ENCODE measurements at regions not wholly inside any gene's neighbourhood (a gene's known extent, or its start where the extent isn't known, plus 50 kb on each side); places are given as distances from the start of the nearest gene placed in this dataset.
"Not testable (repeated sequence)": the region's sequence is repeated elsewhere in the genome, so short reads cannot be mapped to it uniquely, and the experiment has no call there.

GRCh38 chr12:111259231-111259630 lies 109.7 kb downstream of the PHETA1 start:
- Histone ChIP-seq H3K9me2 (ENCODE audit: insufficient read depth, low read length) (no peaks in the 10 kb centered on the region), H3K27me3 (ENCODE audit: insufficient read depth, low read depth, low read length) (no peaks in the 10 kb centered on the region), H3K4me3 (ENCODE audit: low read length) (no peak overlapping the region), H3K4me2 (ENCODE audit: low read length) (no peak overlapping the region), H3K79me2 (replicated peaks; ENCODE audit: insufficient read depth, low read length) (no peaks in the 10 kb centered on the region), H2AFZ (ENCODE audit: low read depth, low read length) (no peak overlapping the region), H4K20me1 (ENCODE audit: insufficient read depth) (no peaks in the 10 kb centered on the region), H3K36me3 (ENCODE audit: insufficient read depth, low read length) (no peaks in the 10 kb centered on the region), H3K27ac (ENCODE audit: low read length) (no peak overlapping the region), H3K9me3 (ENCODE audit: low read length) (no peaks in the 10 kb centered on the region), H3F3A (ENCODE audit: insufficient read depth, low read length, poor library complexity, severe bottlenecking) (no peaks in the 10 kb centered on the region), H3K9ac (ENCODE audit: low read length) (no peak overlapping the region)
- no peak for TF ChIP-seq EP300 (conservative IDR thresholded peaks at IDR 0.05; ENCODE audit: poor library complexity, severe bottlenecking)
- no peak for TF ChIP-seq POLR2AphosphoS5 (IDR thresholded peaks at IDR 0.05)
- TF ChIP-seq SMC3 (conservative IDR thresholded peaks at IDR 0.05; ENCODE audit: poor library complexity) = no peak
- no peak for TF ChIP-seq REST (IDR thresholded peaks at IDR 0.05; ENCODE audit: borderline replicate concordance)
- TF ChIP-seq EZH2 (IDR thresholded peaks at IDR 0.05; ENCODE audit: borderline replicate concordance, insufficient read depth, low read length, poor library complexity, severe bottlenecking) = no peak
- TF ChIP-seq MXI1 (conservative IDR thresholded peaks at IDR 0.05; ENCODE audit: poor library complexity, severe bottlenecking) = no peak
- no peak for TF ChIP-seq TAF1 (IDR thresholded peaks at IDR 0.05; ENCODE audit: low read depth)
- no peak for TF ChIP-seq CTCF (IDR thresholded peaks at IDR 0.05; ENCODE audit: poor library complexity, severe bottlenecking)
- no peak for TF ChIP-seq RAD21 (conservative IDR thresholded peaks at IDR 0.05)

GRCh38 chr12:111258081-111258480 lies 110.8 kb downstream of the PHETA1 start:
- not testable (repeated sequence) for H3K27me3 ChIP-seq (ENCODE audit: insufficient read depth, low read depth, low read length); H3K27ac ChIP-seq (ENCODE audit: low read length); H3K9ac ChIP-seq (ENCODE audit: low read length); H3K4me3 ChIP-seq (ENCODE audit: low read length); H3F3A ChIP-seq (ENCODE audit: insufficient read depth, low read length, poor library complexity, severe bottlenecking); H3K79me2 ChIP-seq (replicated peaks; ENCODE audit: insufficient read depth, low read length); H3K4me2 ChIP-seq (ENCODE audit: low read length); H3K9me2 ChIP-seq (ENCODE audit: insufficient read depth, low read length); H3K36me3 ChIP-seq (ENCODE audit: insufficient read depth, low read length); H4K20me1 ChIP-seq (ENCODE audit: insufficient read depth); H3K9me3 ChIP-seq (ENCODE audit: low read length); H2AFZ ChIP-seq (ENCODE audit: low read depth, low read length)

GRCh38 chr12:111257435-111257902 lies 111.4 kb downstream of the PHETA1 start:
- Histone ChIP-seq H3K9me2 (ENCODE audit: insufficient read depth, low read length) (no peaks in the 10 kb centered on the region), H3K9ac (ENCODE audit: low read length) (no peak overlapping the region), H3K4me2 (ENCODE audit: low read length) (no peak overlapping the region), H3K36me3 (ENCODE audit: insufficient read depth, low read length) (no peaks in the 10 kb centered on the region), H3K27me3 (ENCODE audit: insufficient read depth, low read depth, low read length) (no peaks in the 10 kb centered on the region), H3K9me3 (ENCODE audit: low read length) (no peaks in the 10 kb centered on the region), H4K20me1 (ENCODE audit: insufficient read depth) (no peaks in the 10 kb centered on the region), H3K4me3 (ENCODE audit: low read length) (no peak overlapping the region), H3F3A (ENCODE audit: insufficient read depth, low read length, poor library complexity, severe bottlenecking) (no peaks in the 10 kb centered on the region), H3K27ac (ENCODE audit: low read length) (no peak overlapping the region), H3K79me2 (replicated peaks; ENCODE audit: insufficient read depth, low read length) (no peaks in the 10 kb centered on the region), H2AFZ (ENCODE audit: low read depth, low read length) (no peak overlapping the region)
- TF ChIP-seq EZH2 (IDR thresholded peaks at IDR 0.05; ENCODE audit: borderline replicate concordance, insufficient read depth, low read length, poor library complexity, severe bottlenecking) (no peak), CTCF (IDR thresholded peaks at IDR 0.05; ENCODE audit: poor library complexity, severe bottlenecking) (no peak), RAD21 (conservative IDR thresholded peaks at IDR 0.05) (no peak), EP300 (conservative IDR thresholded peaks at IDR 0.05; ENCODE audit: poor library complexity, severe bottlenecking) (no peak), TAF1 (IDR thresholded peaks at IDR 0.05; ENCODE audit: low read depth) (no peak), SMC3 (conservative IDR thresholded peaks at IDR 0.05; ENCODE audit: poor library complexity) (no peak), MXI1 (conservative IDR thresholded peaks at IDR 0.05; ENCODE audit: poor library complexity, severe bottlenecking) (no peak), POLR2AphosphoS5 (IDR thresholded peaks at IDR 0.05) (no peak), REST (IDR thresholded peaks at IDR 0.05; ENCODE audit: borderline replicate concordance) (no peak)
